WTC11 (cell line): ENCODE measurements at regions not wholly inside any gene's neighbourhood (a gene's known extent, or its start where the extent isn't known, plus 50 kb on each side); places are given as distances from the start of the nearest gene placed in this dataset.

ENCODE experiments used
- ATAC-seq: fragments of 200-7000 bp; cut with Tn5 transposase; 2 replicates; pipeline ENCODE4 v1.10.0; 2021; ENCODE audit warnings: mild to moderate bottlenecking, moderate library complexity
- CTCF ChIA-PET: fragments of 300-600 bp; sonication (Branson Sonifier 250); formaldehyde crosslinking; loops from one replicate; lab custom pipeline; 2021; ENCODE audit warnings: antibody characterized with exemption; lab: Charles Lee
- POLR2A ChIA-PET: fragments of 350-600 bp; sonication (Branson Sonifier 250); formaldehyde crosslinking; loops from one replicate; lab custom pipeline; 2021; ENCODE audit warnings: antibody characterized with exemption; lab: Charles Lee
- DNase-seq: peaks from one replicate; pipeline ENCODE4 v3.0.0; 2021; ENCODE audit warnings: low spot score
- H3K27ac Mint-ChIP-seq: 2 replicates; pipeline ENCODE4 v1.8.0; 2021; ENCODE audit warnings: mixed read lengths
- H3K27me3 Mint-ChIP-seq: 2 replicates; pipeline ENCODE4 v1.8.0; 2021; ENCODE audit warnings: low read depth, mild to moderate bottlenecking, moderate library complexity, mixed read lengths
- H3K36me3 Mint-ChIP-seq: 2 replicates; pipeline ENCODE4 v1.8.0; 2021; ENCODE audit warnings: mixed read lengths
- H3K4me1 Mint-ChIP-seq: 2 replicates; pipeline ENCODE4 v1.8.0; 2022; ENCODE audit warnings: mixed read lengths
- H3K4me3 Mint-ChIP-seq: 2 replicates; pipeline ENCODE4 v1.8.0; 2021; ENCODE audit warnings: mild to moderate bottlenecking, moderate library complexity, mixed read lengths
- H3K9me3 Mint-ChIP-seq: 2 replicates; pipeline ENCODE4 v1.8.0; 2021; ENCODE audit warnings: mixed read lengths
- CREB1 ChIP-seq: sonication (generic); formaldehyde crosslinking; IDR thresholded peaks from 2 replicates; pipeline ENCODE4 v1.8.0; 2023; ENCODE audit warnings: mild to moderate bottlenecking, missing genetic modification reagents
- GABPB1 ChIP-seq: sonication (generic); formaldehyde crosslinking; IDR thresholded peaks from 2 replicates; pipeline ENCODE4 v1.8.1; 2023; ENCODE audit warnings: mild to moderate bottlenecking, missing genetic modification reagents
- GRHL2 ChIP-seq: fragments of 250-450 bp; sonication (Bioruptor Pico); IDR thresholded peaks from 2 replicates; pipeline ENCODE4 v1.8.0; 2022; ENCODE audit warnings: mild to moderate bottlenecking, moderate library complexity; ENCODE audit not compliant: insufficient replicate concordance, severe bottlenecking
- KAT7 ChIP-seq: sonication (generic); formaldehyde crosslinking; IDR thresholded peaks from 2 replicates; pipeline ENCODE4 v1.8.1; 2023; ENCODE audit warnings: missing genetic modification reagents, mild to moderate bottlenecking, borderline replicate concordance
- PRRX2 ChIP-seq: fragments of 250-450 bp; sonication (Bioruptor Pico); IDR thresholded peaks from 2 replicates; pipeline ENCODE4 v1.8.0; 2021; ENCODE audit warnings: mild to moderate bottlenecking
- RELA ChIP-seq: sonication (generic); formaldehyde crosslinking; IDR thresholded peaks from 2 replicates; pipeline ENCODE4 v1.8.1; 2022; ENCODE audit warnings: missing genetic modification reagents, mild to moderate bottlenecking, borderline replicate concordance
- RORB ChIP-seq: fragments of 250-450 bp; sonication (Bioruptor Pico); IDR thresholded peaks from 2 replicates; pipeline ENCODE4 v1.9.0; 2021; ENCODE audit warnings: mild to moderate bottlenecking
- SMAD3 ChIP-seq: sonication (generic); formaldehyde crosslinking; IDR thresholded peaks from 2 replicates; pipeline ENCODE4 v1.8.0; 2022; ENCODE audit warnings: missing genetic modification reagents, mild to moderate bottlenecking, borderline replicate concordance
- SMAD4 ChIP-seq: sonication (generic); formaldehyde crosslinking; IDR thresholded peaks from 2 replicates; pipeline ENCODE4 v1.8.0; 2022; ENCODE audit warnings: mild to moderate bottlenecking, missing genetic modification reagents
- SP1 ChIP-seq: sonication (generic); formaldehyde crosslinking; conservative IDR thresholded peaks from 2 replicates; pipeline ENCODE4 v1.8.1; 2022; ENCODE audit warnings: missing genetic modification reagents
- ZBTB21 ChIP-seq: sonication (generic); formaldehyde crosslinking; IDR thresholded peaks from 2 replicates; pipeline ENCODE4 v1.8.1; 2023; ENCODE audit warnings: mild to moderate bottlenecking, missing genetic modification reagents, borderline replicate concordance
- ZNF121 ChIP-seq: sonication (generic); formaldehyde crosslinking; IDR thresholded peaks from 2 replicates; pipeline ENCODE4 v1.8.0; 2023; ENCODE audit warnings: missing genetic modification reagents
- ZNF232 ChIP-seq: sonication (generic); formaldehyde crosslinking; IDR thresholded peaks from 2 replicates; pipeline ENCODE4 v1.8.0; 2022; ENCODE audit warnings: mild to moderate bottlenecking, missing genetic modification reagents
- ZNF317 ChIP-seq: sonication (generic); formaldehyde crosslinking; IDR thresholded peaks from 2 replicates; pipeline ENCODE4 v1.8.1; 2023; ENCODE audit warnings: low read depth, mild to moderate bottlenecking, moderate library complexity, missing genetic modification reagents, borderline replicate concordance
- TF ChIP-seq, protein P1 (sequence below): sonication (generic); formaldehyde crosslinking; IDR thresholded peaks from 2 replicates; pipeline ENCODE4 v1.8.1; 2023; ENCODE audit warnings: mild to moderate bottlenecking, missing genetic modification reagents, borderline replicate concordance
- TF ChIP-seq, protein P2 (sequence below): sonication (generic); formaldehyde crosslinking; IDR thresholded peaks from 2 replicates; pipeline ENCODE4 v1.8.1; 2022; ENCODE audit warnings: low read depth, mild to moderate bottlenecking, moderate library complexity, missing genetic modification reagents, borderline replicate concordance
- TF ChIP-seq, protein P3 (sequence below): sonication (generic); formaldehyde crosslinking; IDR thresholded peaks from 2 replicates; pipeline ENCODE4 v1.8.1; 2023; ENCODE audit warnings: mild to moderate bottlenecking, missing genetic modification reagents
- TF ChIP-seq, protein P4 (sequence below): sonication (generic); formaldehyde crosslinking; IDR thresholded peaks from 2 replicates; pipeline ENCODE4 v1.8.1; 2022; ENCODE audit warnings: mild to moderate bottlenecking, moderate library complexity, missing genetic modification reagents
- TF ChIP-seq, protein P5 (sequence below): sonication (generic); formaldehyde crosslinking; IDR thresholded peaks from 2 replicates; pipeline ENCODE4 v1.8.1; 2022; ENCODE audit warnings: low read depth, missing genetic modification reagents, borderline replicate concordance
- TF ChIP-seq, protein P6 (sequence below): sonication (generic); formaldehyde crosslinking; IDR thresholded peaks from 2 replicates; pipeline ENCODE4 v1.8.0; 2023; ENCODE audit warnings: missing genetic modification reagents, mild to moderate bottlenecking, borderline replicate concordance

DNA sequence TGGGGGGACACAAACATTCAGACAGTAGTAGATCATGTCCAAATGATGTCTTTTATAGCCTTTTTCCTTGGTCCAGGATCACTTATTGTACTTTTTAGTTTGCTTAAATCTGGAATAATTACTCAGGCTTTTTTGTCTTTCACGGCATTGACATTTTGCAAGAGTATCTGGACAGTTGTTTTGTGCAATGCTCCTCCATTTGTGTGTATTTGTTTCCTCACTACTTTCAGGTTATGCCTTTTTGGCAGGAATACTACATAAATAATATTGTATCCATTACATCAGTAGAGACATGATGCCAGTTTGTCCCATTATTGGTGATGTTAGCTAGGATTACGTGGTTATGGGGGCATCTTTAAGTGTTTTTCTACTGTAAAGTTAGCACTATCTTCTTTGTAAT lies 238.3 kb downstream of the MAN2A1 start:
- no peak overlapping the region for H3K27ac Mint-ChIP-seq
- DNase-seq, result no peak
- H3K27me3 Mint-ChIP-seq, result no peaks in the 10 kb centered on the region
- TF ChIP-seq RORB (no peak), SMAD3 (no peak), ZNF121 (CRISPR knock-in tag) (no peak), ZNF232 (CRISPR knock-in tag) (no peak)
- TF ChIP-seq, protein P1, sequence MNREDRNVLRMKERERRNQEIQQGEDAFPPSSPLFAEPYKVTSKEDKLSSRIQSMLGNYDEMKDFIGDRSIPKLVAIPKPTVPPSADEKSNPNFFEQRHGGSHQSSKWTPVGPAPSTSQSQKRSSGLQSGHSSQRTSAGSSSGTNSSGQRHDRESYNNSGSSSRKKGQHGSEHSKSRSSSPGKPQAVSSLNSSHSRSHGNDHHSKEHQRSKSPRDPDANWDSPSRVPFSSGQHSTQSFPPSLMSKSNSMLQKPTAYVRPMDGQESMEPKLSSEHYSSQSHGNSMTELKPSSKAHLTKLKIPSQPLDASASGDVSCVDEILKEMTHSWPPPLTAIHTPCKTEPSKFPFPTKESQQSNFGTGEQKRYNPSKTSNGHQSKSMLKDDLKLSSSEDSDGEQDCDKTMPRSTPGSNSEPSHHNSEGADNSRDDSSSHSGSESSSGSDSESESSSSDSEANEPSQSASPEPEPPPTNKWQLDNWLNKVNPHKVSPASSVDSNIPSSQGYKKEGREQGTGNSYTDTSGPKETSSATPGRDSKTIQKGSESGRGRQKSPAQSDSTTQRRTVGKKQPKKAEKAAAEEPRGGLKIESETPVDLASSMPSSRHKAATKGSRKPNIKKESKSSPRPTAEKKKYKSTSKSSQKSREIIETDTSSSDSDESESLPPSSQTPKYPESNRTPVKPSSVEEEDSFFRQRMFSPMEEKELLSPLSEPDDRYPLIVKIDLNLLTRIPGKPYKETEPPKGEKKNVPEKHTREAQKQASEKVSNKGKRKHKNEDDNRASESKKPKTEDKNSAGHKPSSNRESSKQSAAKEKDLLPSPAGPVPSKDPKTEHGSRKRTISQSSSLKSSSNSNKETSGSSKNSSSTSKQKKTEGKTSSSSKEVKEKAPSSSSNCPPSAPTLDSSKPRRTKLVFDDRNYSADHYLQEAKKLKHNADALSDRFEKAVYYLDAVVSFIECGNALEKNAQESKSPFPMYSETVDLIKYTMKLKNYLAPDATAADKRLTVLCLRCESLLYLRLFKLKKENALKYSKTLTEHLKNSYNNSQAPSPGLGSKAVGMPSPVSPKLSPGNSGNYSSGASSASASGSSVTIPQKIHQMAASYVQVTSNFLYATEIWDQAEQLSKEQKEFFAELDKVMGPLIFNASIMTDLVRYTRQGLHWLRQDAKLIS (CRISPR knock-in tag), result no peak
- TF ChIP-seq, protein P2, sequence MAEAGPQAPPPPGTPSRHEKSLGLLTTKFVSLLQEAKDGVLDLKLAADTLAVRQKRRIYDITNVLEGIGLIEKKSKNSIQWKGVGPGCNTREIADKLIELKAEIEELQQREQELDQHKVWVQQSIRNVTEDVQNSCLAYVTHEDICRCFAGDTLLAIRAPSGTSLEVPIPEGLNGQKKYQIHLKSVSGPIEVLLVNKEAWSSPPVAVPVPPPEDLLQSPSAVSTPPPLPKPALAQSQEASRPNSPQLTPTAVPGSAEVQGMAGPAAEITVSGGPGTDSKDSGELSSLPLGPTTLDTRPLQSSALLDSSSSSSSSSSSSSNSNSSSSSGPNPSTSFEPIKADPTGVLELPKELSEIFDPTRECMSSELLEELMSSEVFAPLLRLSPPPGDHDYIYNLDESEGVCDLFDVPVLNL (CRISPR knock-in tag), result no peak
- TF ChIP-seq, protein P3, sequence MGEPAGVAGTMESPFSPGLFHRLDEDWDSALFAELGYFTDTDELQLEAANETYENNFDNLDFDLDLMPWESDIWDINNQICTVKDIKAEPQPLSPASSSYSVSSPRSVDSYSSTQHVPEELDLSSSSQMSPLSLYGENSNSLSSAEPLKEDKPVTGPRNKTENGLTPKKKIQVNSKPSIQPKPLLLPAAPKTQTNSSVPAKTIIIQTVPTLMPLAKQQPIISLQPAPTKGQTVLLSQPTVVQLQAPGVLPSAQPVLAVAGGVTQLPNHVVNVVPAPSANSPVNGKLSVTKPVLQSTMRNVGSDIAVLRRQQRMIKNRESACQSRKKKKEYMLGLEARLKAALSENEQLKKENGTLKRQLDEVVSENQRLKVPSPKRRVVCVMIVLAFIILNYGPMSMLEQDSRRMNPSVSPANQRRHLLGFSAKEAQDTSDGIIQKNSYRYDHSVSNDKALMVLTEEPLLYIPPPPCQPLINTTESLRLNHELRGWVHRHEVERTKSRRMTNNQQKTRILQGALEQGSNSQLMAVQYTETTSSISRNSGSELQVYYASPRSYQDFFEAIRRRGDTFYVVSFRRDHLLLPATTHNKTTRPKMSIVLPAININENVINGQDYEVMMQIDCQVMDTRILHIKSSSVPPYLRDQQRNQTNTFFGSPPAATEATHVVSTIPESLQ, result no peak
- TF ChIP-seq, protein P4, sequence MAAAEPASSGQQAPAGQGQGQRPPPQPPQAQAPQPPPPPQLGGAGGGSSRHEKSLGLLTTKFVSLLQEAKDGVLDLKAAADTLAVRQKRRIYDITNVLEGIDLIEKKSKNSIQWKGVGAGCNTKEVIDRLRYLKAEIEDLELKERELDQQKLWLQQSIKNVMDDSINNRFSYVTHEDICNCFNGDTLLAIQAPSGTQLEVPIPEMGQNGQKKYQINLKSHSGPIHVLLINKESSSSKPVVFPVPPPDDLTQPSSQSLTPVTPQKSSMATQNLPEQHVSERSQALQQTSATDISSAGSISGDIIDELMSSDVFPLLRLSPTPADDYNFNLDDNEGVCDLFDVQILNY (CRISPR knock-in tag), result no peak
- TF ChIP-seq, protein P5, sequence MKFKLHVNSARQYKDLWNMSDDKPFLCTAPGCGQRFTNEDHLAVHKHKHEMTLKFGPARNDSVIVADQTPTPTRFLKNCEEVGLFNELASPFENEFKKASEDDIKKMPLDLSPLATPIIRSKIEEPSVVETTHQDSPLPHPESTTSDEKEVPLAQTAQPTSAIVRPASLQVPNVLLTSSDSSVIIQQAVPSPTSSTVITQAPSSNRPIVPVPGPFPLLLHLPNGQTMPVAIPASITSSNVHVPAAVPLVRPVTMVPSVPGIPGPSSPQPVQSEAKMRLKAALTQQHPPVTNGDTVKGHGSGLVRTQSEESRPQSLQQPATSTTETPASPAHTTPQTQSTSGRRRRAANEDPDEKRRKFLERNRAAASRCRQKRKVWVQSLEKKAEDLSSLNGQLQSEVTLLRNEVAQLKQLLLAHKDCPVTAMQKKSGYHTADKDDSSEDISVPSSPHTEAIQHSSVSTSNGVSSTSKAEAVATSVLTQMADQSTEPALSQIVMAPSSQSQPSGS (CRISPR knock-in tag), result no peak
- ChIA-PET POLR2A (no interaction called here), CTCF (no interaction called here)
- H3K36me3 Mint-ChIP-seq, result no peaks in the 10 kb centered on the region
- H3K4me1 Mint-ChIP-seq, result peaks cover 21% of the 10 kb centered on the region
- no peak for ATAC-seq
- no peak overlapping the region for H3K4me3 Mint-ChIP-seq
- H3K9me3 Mint-ChIP-seq, result no peaks in the 10 kb centered on the region

DNA sequence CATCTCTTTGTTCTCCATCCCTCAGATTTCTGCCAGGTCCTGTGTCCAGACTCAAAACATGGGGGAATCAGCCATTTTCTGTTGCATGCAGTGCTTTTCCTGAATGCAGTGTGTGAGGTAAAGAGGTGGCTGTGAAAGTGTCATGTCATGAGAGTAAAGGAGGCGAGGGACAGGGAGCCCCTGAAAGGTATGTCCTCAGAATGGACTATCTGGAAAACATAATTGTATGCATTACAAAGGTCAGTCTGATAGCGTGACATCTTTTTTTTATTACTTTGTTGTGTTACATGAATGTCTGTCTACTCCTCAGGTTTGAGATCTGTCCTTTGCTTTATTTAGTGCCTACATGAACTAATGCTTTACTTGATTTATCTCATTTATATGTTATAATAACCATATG lies 239.1 kb downstream of the MAN2A1 start:
- H3K27me3 Mint-ChIP-seq, result no peaks in the 10 kb centered on the region
- H3K36me3 Mint-ChIP-seq, result no peaks in the 10 kb centered on the region
- TF ChIP-seq RELA (CRISPR knock-in tag) (no peak), SP1 (CRISPR knock-in tag) (no peak), KAT7 (CRISPR knock-in tag) (no peak), PRRX2 (CRISPR knock-in tag) (no peak), GRHL2 (no peak), ZNF317 (CRISPR knock-in tag) (no peak), CREB1 (CRISPR knock-in tag) (no peak), ZNF232 (CRISPR knock-in tag) (no peak), GABPB1 (CRISPR knock-in tag) (no peak), ZBTB21 (CRISPR knock-in tag) (no peak), SMAD4 (CRISPR knock-in tag) (no peak)
- TF ChIP-seq, protein P6, sequence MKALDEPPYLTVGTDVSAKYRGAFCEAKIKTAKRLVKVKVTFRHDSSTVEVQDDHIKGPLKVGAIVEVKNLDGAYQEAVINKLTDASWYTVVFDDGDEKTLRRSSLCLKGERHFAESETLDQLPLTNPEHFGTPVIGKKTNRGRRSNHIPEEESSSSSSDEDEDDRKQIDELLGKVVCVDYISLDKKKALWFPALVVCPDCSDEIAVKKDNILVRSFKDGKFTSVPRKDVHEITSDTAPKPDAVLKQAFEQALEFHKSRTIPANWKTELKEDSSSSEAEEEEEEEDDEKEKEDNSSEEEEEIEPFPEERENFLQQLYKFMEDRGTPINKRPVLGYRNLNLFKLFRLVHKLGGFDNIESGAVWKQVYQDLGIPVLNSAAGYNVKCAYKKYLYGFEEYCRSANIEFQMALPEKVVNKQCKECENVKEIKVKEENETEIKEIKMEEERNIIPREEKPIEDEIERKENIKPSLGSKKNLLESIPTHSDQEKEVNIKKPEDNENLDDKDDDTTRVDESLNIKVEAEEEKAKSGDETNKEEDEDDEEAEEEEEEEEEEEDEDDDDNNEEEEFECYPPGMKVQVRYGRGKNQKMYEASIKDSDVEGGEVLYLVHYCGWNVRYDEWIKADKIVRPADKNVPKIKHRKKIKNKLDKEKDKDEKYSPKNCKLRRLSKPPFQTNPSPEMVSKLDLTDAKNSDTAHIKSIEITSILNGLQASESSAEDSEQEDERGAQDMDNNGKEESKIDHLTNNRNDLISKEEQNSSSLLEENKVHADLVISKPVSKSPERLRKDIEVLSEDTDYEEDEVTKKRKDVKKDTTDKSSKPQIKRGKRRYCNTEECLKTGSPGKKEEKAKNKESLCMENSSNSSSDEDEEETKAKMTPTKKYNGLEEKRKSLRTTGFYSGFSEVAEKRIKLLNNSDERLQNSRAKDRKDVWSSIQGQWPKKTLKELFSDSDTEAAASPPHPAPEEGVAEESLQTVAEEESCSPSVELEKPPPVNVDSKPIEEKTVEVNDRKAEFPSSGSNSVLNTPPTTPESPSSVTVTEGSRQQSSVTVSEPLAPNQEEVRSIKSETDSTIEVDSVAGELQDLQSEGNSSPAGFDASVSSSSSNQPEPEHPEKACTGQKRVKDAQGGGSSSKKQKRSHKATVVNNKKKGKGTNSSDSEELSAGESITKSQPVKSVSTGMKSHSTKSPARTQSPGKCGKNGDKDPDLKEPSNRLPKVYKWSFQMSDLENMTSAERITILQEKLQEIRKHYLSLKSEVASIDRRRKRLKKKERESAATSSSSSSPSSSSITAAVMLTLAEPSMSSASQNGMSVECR, result no peak
- ChIA-PET CTCF (no interaction called here), POLR2A (no interaction called here)
- H3K9me3 Mint-ChIP-seq, result no peaks in the 10 kb centered on the region
- H3K4me1 Mint-ChIP-seq, result peaks cover 18% of the 10 kb centered on the region
- no peak overlapping the region for H3K4me3 Mint-ChIP-seq
- no peak overlapping the region for H3K27ac Mint-ChIP-seq
- no peak for DNase-seq
- no peak for ATAC-seq
